CD4-positive, alpha-beta T cell treated with Interleukin-6 at 100 ng/mL for 8 hours (primary cell): ENCODE measurements at regions not wholly inside any gene's neighbourhood (a gene's known extent, or its start where the extent isn't known, plus 50 kb on each side); places are given as distances from the start of the nearest gene placed in this dataset.
"Not testable (repeated sequence)": the region's sequence is repeated elsewhere in the genome, so short reads cannot be mapped to it uniquely, and the experiment has no call there.

Experiments
- DNase-seq: peaks from one replicate; pipeline ENCODE4 v3.0.0-alpha.2; 2020; ENCODE audit warnings: mixed read lengths, low spot score

DNA sequence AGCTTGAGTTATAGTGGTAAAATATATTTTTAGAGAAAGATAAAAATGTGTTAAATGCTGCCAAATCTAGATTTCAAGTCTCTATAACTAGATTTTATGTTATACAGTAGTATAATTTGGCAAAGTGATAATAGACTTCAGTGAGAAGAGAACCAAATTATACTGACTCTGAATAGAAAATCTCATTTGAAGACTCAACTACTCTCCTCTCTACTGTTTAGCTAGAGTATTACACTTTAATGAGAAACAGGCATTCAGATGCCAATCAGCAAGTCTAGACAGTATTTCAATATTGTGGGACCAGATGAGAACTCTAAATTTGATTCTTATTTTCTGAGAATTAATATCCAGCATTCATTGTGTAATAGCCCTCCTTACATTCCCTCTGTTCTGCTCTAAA, 311.2 kb downstream of the SLITRK5 start:
- no peak for DNase-seq

GRCh38 chr13:87986639-87987250, 315.6 kb downstream of the SLITRK5 start:
- DNase-seq: no peak

DNA sequence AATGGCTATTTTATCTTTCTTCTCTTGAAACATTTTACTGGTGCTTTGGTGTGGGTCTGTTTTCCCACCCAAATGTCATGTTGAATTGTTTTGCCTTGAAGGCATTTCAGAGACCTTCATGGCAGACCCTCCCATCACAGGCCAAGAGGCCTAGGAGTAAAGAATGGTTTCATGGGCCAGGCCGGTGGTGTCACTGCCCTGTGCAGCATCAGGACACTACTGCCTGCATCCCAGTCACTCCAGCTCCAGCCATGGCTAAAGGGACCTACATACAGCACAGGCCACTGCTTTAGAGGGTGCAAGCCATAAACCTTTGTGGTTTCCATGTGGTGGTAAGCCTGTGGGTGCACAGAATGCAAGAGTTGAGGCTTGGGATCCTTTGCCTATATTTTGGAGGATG, 326.9 kb downstream of the SLITRK5 start:
- no peak for DNase-seq

GRCh38 chr13:87999240-87999700, 328.1 kb downstream of the SLITRK5 start:
- no peak for DNase-seq

GRCh38 chr13:87999788-88000187, 328.6 kb downstream of the SLITRK5 start:
- DNase-seq: no peak

GRCh38 chr13:88000239-88000638, 329.1 kb downstream of the SLITRK5 start:
- no peak for DNase-seq

DNA sequence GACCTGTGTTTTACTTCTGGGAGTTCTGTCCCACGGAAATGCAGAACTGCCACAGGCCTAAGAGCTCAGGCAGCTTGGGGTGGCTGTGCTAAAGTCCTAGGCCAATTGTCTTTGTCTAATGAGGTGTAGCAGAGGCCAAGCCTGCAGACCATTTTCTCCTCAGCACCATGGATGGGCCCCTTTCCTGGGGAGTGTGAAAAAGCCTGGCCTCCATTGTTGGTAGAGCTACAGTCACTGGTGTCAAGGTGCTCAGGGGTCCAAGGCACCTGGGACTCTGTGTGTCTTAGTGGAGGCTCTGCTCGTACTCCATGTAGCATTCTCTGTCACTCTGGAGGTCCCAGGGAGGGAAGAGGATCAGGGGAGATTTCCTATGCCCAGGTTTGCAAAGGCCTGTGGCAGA, 329.6 kb downstream of the SLITRK5 start:
- DNase-seq: no peak

DNA sequence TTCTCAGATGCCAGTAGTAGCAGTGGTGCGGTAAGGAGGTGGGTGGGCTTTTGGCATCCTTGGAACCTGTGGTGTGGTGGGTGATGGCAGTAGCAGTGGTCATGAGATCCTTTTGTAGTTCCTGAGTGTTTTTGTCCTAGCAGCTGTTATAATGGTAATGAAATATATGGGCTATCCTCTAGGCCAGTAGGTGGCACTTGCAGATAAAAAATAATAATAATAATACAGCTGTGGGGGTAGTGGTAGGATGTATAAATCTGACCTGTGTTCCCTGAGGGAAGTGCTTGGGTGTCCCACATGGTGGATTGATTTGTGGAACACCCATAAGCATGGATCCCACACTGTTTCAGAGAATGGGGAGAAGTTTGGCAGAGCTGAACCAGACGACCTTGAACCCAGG, 334.0 kb downstream of the SLITRK5 start:
- no peak for DNase-seq

DNA sequence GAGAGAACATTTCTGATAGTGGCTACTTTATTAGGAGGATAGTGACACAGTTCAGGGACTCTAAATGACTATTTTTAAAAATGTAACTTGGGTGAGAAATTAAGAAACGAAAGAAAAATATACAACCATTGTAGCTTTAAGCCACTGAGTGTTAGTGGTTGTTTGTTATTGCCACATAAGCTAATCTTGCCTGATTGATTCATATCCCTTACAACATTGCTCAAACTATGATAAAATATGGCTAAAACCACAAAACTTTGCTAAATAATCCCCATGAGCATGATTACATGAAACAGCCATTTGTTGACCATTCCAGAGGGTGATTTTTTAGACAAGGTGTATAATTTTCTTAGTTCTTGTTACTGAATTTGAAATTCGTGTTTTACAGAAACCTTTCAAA, 343.4 kb downstream of the SLITRK5 start:
- DNase-seq: no peak

DNA sequence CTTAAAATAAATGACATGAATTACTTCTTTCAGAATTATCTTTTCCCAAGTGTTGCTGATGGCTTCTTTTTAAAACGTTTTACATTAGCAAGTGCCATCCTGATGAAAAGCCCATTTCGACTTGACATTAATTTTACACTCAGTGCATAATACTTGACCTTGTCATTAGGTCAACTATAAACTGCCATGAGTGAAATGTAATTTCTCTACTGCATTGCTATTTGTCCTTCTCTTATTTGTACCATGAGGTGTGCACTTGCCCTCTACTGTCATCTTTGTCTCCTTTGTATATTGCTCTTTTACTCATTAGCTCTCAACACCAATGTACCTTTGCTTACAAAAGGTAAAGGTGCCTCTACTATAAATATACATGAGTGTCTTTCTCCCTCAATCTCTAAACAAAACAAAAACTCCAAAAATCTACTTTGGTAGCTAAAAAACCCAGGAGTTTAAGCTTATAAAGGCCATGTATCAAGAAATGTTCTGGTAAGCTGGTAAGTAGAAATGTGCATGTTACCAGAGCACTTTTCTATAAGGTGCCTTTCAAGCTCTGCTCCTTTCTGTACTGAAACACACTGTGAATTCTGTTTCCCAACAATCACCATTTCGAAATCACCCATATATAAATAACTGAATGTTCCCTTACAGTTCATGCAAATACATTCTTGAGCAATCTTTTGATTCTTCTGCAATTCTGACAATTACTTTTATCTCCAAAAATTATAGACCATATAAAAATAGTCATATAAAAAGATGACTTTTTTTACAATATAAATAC, 351.4 kb downstream of the SLITRK5 start:
- no peak for DNase-seq

DNA sequence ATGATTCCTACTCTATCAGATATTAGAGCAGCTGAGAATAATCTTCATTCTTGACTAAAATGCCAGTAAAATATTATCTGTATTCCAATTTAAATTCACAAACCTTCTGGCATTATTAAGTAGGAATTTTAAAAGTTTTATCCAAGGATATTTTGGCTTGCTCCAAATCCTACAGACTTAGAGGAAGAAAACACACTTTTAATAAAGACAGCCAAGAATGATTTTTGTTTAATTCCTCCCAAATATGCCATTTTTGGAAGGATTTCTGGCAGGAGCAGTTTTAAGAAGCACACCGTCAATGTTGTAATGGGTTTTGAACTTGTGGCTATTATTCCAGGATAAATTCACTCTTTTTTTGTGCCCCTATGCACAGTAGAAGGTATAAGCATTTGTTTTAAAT, 355.1 kb downstream of the SLITRK5 start:
- DNase-seq: no peak

DNA sequence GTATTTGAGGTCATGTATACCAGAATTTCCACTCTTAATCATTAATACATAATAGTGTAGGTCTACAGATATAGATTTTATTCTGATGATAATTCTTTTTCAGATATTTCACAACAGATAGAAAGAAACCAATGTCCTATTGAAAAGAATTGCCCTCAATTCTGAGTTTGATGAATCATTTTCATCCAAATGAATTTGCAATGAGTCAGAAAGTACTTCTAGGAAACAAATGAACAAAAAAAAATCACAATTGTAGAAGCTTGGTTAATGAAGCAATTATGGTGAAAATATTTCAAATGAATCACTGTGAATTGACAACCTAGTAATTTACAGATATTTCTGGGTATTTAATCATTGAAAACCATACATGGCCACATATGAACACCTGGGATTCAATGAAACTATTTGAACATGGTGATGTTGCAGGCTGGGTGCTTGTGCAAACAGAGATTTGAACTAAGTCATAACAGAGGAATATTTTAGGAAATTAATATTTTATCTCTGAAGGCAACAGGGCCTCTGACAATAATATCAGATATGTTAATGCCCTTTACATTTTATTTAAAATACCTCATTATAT, 360.9 kb downstream of the SLITRK5 start:
- no peak for DNase-seq

DNA sequence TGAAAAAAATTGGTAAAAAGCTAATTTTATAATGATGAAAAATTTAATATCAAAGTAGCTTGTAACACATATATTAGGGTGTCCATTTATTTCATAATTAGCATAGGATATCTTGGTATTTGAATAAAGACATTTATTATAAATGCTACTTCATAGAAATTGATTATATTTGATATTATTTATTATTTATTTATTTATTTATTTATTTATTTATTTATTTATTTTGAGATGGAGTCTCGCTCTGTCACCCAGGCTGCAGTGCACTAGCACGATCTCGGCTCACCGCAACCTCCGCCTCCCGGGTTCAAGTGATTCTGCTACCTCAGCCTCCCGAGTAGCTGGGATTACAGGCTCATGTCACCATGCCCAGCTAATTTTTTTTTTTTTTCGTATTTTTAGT, 365.0 kb downstream of the SLITRK5 start:
- not testable (repeated sequence) for DNase-seq

DNA sequence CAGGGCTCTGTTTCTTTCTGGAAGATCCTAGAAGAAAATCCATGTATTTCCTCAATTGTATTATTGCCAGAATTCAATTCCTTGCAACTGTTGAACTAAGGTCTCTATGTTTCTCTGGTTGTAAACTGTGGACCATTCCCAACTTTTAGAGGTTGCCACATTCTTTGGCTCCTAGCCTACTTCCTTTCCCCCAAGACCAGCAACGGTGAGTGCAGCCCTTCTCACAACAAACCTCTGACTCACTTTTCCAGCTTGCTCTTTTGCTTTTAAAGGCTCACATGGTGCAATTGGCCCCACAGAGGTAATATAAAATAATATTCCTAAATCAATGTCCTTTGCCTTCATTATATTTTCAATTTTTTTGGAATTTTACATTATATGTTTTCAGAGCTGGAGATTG, 371.3 kb downstream of the SLITRK5 start:
- no peak for DNase-seq

- DNase-seq: no peak
These were observed 380.7 kb downstream of the SLITRK5 start for GRCh38 chr13:88051746-88052482.

DNA sequence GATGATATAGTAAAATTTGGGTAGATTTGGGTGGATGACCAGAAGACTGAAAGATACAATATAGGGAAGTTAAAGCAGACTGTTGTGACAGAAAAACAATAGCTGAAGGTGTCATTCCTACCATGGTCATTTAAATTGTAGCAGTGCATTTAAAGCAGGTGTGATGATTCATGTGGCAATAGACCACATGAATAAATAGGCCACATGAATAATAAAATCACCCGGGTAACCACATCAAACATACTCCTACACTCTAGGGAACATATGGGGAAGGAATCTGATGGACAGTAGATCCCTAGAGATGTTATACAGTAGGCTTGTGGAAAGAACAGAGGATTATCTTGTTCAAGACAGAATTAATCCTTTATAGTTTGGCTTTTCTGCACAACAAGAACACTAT, 392.6 kb downstream of the SLITRK5 start:
- DNase-seq: no peak

DNA sequence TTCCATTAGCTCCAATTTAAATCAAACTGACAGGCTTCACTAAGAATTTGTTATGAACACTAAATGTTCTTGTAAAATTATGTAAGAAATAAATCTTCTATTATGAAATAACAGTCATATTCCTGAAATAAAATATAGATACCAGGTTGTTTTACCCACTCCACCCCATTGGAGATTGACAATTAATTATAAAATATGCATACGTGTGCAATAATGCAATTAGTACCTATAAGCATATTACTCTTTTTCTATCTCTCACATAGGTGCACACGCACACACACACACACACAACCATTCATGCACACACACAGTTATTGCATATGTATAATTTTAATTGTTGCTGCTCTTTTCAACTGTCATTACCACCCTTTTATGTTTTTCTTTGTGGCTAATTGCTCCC, 395.7 kb downstream of the SLITRK5 start:
- no peak for DNase-seq

- DNase-seq: no peak
These were observed 397.1 kb downstream of the SLITRK5 start for GRCh38 chr13:88068316-88068715.

DNA sequence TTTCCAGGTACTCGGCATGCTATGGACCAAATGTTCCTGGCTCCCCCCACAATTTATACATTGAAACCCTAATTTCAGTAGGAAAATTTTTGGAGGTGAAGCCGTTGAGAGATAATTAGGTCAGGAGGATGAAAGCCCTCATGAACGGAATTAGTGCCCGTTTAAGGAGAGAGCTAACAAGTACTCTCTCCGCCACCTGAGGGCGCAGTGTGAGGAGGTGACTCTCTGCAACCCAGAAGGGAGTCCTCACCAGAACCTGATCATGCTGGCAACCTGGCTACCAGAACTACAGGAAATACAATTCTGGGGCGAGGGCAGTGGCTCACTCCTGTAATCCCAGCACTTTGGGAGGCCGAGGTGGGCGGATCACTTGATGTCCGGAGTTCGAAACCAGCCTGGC, 397.8 kb downstream of the SLITRK5 start:
- no peak for DNase-seq

DNA sequence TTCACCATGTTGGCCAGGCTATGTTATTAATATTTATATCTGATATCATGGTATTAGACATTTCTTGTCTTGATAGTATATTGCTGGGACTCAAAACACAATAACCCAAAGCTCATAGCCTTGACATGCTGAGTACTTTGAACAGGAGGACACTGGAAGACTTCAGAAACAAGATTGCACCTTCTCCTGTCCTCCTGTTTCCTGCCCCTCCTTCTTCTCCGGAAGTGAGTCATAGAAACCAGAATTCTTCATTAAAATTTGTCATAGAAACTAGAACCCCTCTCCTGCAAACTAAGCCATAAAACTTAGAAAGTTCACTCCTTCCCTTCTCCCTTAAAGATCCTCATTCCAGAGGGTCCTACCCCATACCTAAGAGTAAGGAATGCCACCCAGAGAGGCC, 400.2 kb downstream of the SLITRK5 start:
- DNase-seq: no peak

DNA sequence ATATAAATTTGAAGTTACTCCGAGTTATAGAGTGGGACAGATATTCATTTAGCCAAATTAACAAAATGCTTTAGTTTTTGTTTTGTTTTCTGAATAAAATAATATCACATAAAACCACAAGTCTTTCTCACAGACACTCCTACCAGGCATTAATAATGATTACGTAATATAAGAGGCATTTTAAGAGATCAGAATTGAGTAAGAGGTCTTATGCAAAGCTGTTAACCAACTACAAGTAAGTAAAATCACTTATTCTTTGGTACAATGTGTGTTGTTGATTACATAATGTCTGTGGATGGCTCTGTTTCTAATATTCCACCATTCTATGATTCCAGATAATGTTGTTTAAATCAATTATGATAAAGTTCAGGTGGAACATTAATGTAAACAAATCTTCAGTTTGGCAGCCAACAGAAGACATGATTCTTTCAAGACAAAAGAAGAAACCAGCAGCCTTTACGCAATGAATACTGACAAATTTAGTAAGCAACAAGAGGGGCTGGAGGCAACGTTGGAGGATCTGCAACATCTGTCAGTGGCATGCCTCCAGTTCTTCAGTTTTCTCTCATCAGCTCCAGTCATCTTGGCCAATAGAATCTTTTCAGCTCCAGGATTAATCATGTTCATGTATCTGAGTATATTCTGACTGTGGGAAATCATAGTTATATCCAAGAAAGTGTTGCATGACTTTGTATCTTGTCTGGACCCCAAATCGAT, 403.8 kb downstream of the SLITRK5 start:
- no peak for DNase-seq

DNA sequence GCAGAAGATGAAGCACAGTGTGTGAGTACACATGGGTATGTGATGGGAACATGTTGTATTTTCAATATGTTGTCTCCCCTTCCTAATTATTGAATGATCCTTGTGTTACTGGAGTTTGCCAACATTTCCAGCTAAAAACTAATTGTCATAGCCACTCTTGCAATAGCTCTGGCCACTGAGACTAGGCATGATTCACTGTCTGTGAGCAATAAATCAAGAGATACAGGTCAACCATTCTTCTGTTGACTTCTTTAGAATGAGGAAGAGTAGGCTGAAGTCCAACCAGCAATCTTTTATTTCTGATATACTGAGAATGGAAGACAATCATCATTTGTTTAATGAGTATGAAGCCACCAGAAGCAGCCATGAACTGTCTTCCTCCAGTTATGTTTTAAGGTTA, 413.9 kb downstream of the SLITRK5 start:
- DNase-seq: no peak
